22Rv1 (cell line): ENCODE measurements at regions not wholly inside any gene's neighbourhood (a gene's known extent, or its start where the extent isn't known, plus 50 kb on each side); places are given as distances from the start of the nearest gene placed in this dataset.

Experiments used
- CTCF ChIP-seq: fragments of 450-650 bp; IDR thresholded peaks from 2 replicates; pipeline ENCODE4 v1.5.1; 2017; ENCODE audit warnings: mild to moderate bottlenecking
- ZFX ChIP-seq: fragments of 450-650 bp; IDR thresholded peaks from 2 replicates; pipeline ENCODE4 v1.6.1; 2017; ENCODE audit warnings: antibody characterized with exemption, borderline replicate concordance

- TF ChIP-seq CTCF = no peak
- no peak for TF ChIP-seq ZFX
Observed at GRCh38 chr2:128402911-128403670, 84.4 kb upstream of the HS6ST1 start.
